T-cell (primary cell): ENCODE measurements at regions not wholly inside any gene's neighbourhood (a gene's known extent, or its start where the extent isn't known, plus 50 kb on each side); places are given as distances from the start of the nearest gene placed in this dataset.
"Not testable (repeated sequence)": the region's sequence is repeated elsewhere in the genome, so short reads cannot be mapped to it uniquely, and the experiment has no call there.

Experiments
- ATAC-seq, 4 experiments: fragments of 200-7000 bp in 3 of 4; fragments of 150-1000 bp in 1 of 4; cut with Tn5 transposase; replicated peaks in 1 of 4; 1 replicate in 3 of 4; 2 replicates in 1 of 4; pipeline ENCODE4 v1.10.0; 2021; ENCODE audit warnings: moderate library complexity in 3 of 4, mild to moderate bottlenecking in 2 of 4, moderate number of reproducible peaks in 1 of 4
- CTCF ChIA-PET, 2 donors: fragments of 300-600 bp; sonication (Branson Sonifier 250); formaldehyde crosslinking; loops; one replicate each; lab custom pipeline; 2022; ENCODE audit warnings: antibody characterized with exemption in 2 of 2; lab: Charles Lee
- POLR2A ChIA-PET, 2 donors: fragments of 300-600 bp; sonication (Branson Sonifier 250); formaldehyde crosslinking; loops; one replicate each; lab custom pipeline; 2022; ENCODE audit warnings: antibody characterized with exemption in 2 of 2; lab: Charles Lee
- DNase-seq, 35 experiments: peaks; one replicate each; pipeline versions ENCODE4 v3.0.0 to v3.0.0-alpha.2; 2013 to 2023
- H3K27ac ChIP-seq: one replicate; pipeline ENCODE4 v1.5.1; 2013; ENCODE audit warnings: low read length
- H3K27me3 ChIP-seq, 2 experiments: replicated peaks in 1 of 2; 1 replicate in 1 of 2; 2 replicates in 1 of 2; pipeline versions ENCODE4 v1.6.1 to v1.7.0; 2013; ENCODE audit warnings: low read length in 1 of 2, mixed read lengths in 1 of 2; ENCODE audit not compliant: control insufficient read depth in 2 of 2, insufficient read depth in 2 of 2; ENCODE audit errors: extremely low read depth in 1 of 2
- H3K36me3 ChIP-seq, 2 donors: 1 replicate in 1 of 2; 2 replicates in 1 of 2; pipeline versions ENCODE4 v1.6.1 to v1.7.0; 2013; ENCODE audit warnings: low read length in 1 of 2; ENCODE audit not compliant: control insufficient read depth in 2 of 2, insufficient read depth in 1 of 2; ENCODE audit errors: extremely low read depth in 1 of 2
- H3K4me1 ChIP-seq, 2 experiments: 1 replicate in 1 of 2; 2 replicates in 1 of 2; pipeline versions ENCODE4 v1.6.1 to v1.7.0; 2013; ENCODE audit warnings: low read length in 2 of 2, mixed read lengths in 1 of 2; ENCODE audit not compliant: insufficient read depth in 2 of 2, control insufficient read depth in 1 of 2; ENCODE audit errors: extremely low read depth in 1 of 2
- H3K4me3 ChIP-seq, 2 donors: 1 replicate in 1 of 2; 2 replicates in 1 of 2; pipeline versions ENCODE4 v1.5.1 to v1.7.0; 2013; ENCODE audit warnings: mild to moderate bottlenecking in 2 of 2, low read length in 1 of 2, moderate library complexity in 1 of 2; ENCODE audit not compliant: control insufficient read depth in 1 of 2; ENCODE audit errors: extremely low read depth in 1 of 2
- H3K9me3 ChIP-seq: 2 replicates; pipeline ENCODE4 v1.7.0; 2013
- H3K27ac Mint-ChIP-seq, 2 donors: one replicate each; pipeline ENCODE4 v1.8.0; 2020 to 2021; ENCODE audit warnings: mild to moderate bottlenecking in 2 of 2, mixed read lengths in 2 of 2
- H3K27me3 Mint-ChIP-seq, 2 donors: one replicate each; pipeline ENCODE4 v1.8.0; 2021 to 2022; ENCODE audit warnings: mixed read lengths in 2 of 2
- H3K36me3 Mint-ChIP-seq: one replicate; pipeline ENCODE4 v1.8.0; 2021; ENCODE audit warnings: mixed read lengths
- H3K4me1 Mint-ChIP-seq, 3 donors: one replicate each; pipeline ENCODE4 v1.8.0; 2020 to 2022; ENCODE audit warnings: mixed read lengths in 3 of 3, mild to moderate bottlenecking in 1 of 3
- H3K4me3 Mint-ChIP-seq, 3 donors: one replicate each; pipeline ENCODE4 v1.8.0; 2020 to 2022; ENCODE audit warnings: mild to moderate bottlenecking in 3 of 3, mixed read lengths in 3 of 3, moderate library complexity in 3 of 3
- H3K9me3 Mint-ChIP-seq, 3 donors: one replicate each; pipeline ENCODE4 v1.8.0; 2020 to 2022; ENCODE audit warnings: mixed read lengths in 3 of 3
- WGBS: methylation state at CpG from one replicate; pipeline ENCODE4 v1.1.5; 2013; ENCODE audit warnings: missing lambda C conversion rate; ENCODE audit not compliant: insufficient coverage; 5-methylcytosine and 5-hydroxymethylcytosine counted together

GRCh38 chr21:20236649-20237048 lies 761.6 kb upstream of the NCAM2 start:
- H3K36me3 Mint-ChIP-seq, H3K4me3 ChIP-seq, ATAC-seq, H3K27ac Mint-ChIP-seq, H3K27ac ChIP-seq, CTCF ChIA-PET, H3K36me3 ChIP-seq, H3K9me3 ChIP-seq, H3K4me1 ChIP-seq, POLR2A ChIA-PET, H3K4me1 Mint-ChIP-seq, DNase-seq, H3K27me3 ChIP-seq, H3K4me3 Mint-ChIP-seq, H3K27me3 Mint-ChIP-seq: not testable (repeated sequence)
- peaks cover 7 to 24% (median 17%) of the 10 kb centered on the region in 3 donors for H3K9me3 Mint-ChIP-seq
- WGBS, result no CpG with 5 or more reads among the region's 1 CpG

DNA sequence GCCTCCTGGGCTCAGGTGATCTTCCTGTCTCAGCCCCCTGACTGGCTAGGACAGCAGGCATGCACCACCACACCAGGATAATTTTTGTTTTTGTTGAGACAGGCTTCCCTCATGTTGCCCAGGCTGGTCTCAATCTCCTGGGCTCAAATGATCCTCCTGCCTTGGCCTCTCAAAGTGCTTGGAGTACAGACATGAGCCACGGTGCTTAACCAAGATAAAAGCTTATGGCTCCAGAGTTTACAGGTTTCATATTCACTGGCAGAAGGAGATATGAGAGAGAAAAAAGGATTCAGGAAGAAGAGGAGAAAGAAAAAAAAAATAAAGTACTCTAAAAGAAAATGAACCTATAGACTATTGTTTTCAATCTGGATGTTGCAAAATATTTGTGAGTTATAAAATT lies 748.8 kb upstream of the NCAM2 start:
- no peak for DNase-seq
- Mint-ChIP-seq H3K4me3 (no peak overlapping the region), H3K36me3 (no peaks in the 10 kb centered on the region), H3K27ac (no peak overlapping the region), H3K9me3 (peaks cover 0 to 3% (median under 1%) of the 10 kb centered on the region in 3 donors), H3K4me1 (no peaks in the 10 kb centered on the region), H3K27me3 (no peaks in the 10 kb centered on the region)
- ChIA-PET POLR2A (no interaction called here), CTCF (no interaction called here)
- no peak overlapping the region for H3K27ac ChIP-seq
- no CpG with 5 or more reads among the region's 1 CpG for WGBS
- H3K9me3 ChIP-seq, result no peaks in the 10 kb centered on the region
- H3K36me3 ChIP-seq, result no peaks in the 10 kb centered on the region
- ATAC-seq, result no peak
- H3K4me3 ChIP-seq, result no peak overlapping the region
- no peaks in the 10 kb centered on the region for H3K4me1 ChIP-seq
- no peaks in the 10 kb centered on the region for H3K27me3 ChIP-seq

GRCh38 chr21:20250337-20250736 lies 747.9 kb upstream of the NCAM2 start:
- no peaks in the 10 kb centered on the region for H3K27me3 Mint-ChIP-seq
- WGBS, result no CpG with 5 or more reads among the region's 3 CpGs
- H3K4me3 Mint-ChIP-seq, result no peak overlapping the region
- H3K36me3 Mint-ChIP-seq, result no peaks in the 10 kb centered on the region
- H3K9me3 Mint-ChIP-seq, result peaks cover 0 to 3% (median 0%) of the 10 kb centered on the region in 3 donors
- DNase-seq, result no peak
- no peak for ATAC-seq
- ChIA-PET CTCF (interaction anchor here in 1 of 2 donors (0.7 kb wide), 1 partner anchor 75 kb away, joined by 4 read pairs; no protein-coding TSS in a partner anchor), POLR2A (no interaction called here)
- no peaks in the 10 kb centered on the region for H3K4me1 ChIP-seq
- H3K27ac ChIP-seq, result no peak overlapping the region
- H3K27me3 ChIP-seq, result no peaks in the 10 kb centered on the region
- H3K4me1 Mint-ChIP-seq, result no peaks in the 10 kb centered on the region
- H3K4me3 ChIP-seq, result no peak overlapping the region
- H3K27ac Mint-ChIP-seq, result no peak overlapping the region
- no peaks in the 10 kb centered on the region for H3K9me3 ChIP-seq
- no peaks in the 10 kb centered on the region for H3K36me3 ChIP-seq

- no peak overlapping the region for H3K27ac ChIP-seq
- no CpG with 5 or more reads among the region's 3 CpGs for WGBS
- no peak overlapping the region for H3K4me3 Mint-ChIP-seq
- no peaks in the 10 kb centered on the region for H3K4me1 ChIP-seq
- H3K4me1 Mint-ChIP-seq, result no peaks in the 10 kb centered on the region
- H3K27me3 ChIP-seq, result no peaks in the 10 kb centered on the region
- ATAC-seq, result no peak
- H3K36me3 ChIP-seq, result no peaks in the 10 kb centered on the region
- CTCF ChIA-PET, result no interaction called here
- H3K27ac Mint-ChIP-seq, result no peak overlapping the region
- no peak overlapping the region for H3K4me3 ChIP-seq
- peaks cover 0 to 2% (median 0%) of the 10 kb centered on the region in 3 donors for H3K9me3 Mint-ChIP-seq
- H3K27me3 Mint-ChIP-seq, result no peaks in the 10 kb centered on the region
- H3K9me3 ChIP-seq, result no peaks in the 10 kb centered on the region
- POLR2A ChIA-PET, result no interaction called here
- no peak for DNase-seq
- H3K36me3 Mint-ChIP-seq, result no peaks in the 10 kb centered on the region
These were observed 744.9 kb upstream of the NCAM2 start for GRCh38 chr21:20253261-20253660.

DNA sequence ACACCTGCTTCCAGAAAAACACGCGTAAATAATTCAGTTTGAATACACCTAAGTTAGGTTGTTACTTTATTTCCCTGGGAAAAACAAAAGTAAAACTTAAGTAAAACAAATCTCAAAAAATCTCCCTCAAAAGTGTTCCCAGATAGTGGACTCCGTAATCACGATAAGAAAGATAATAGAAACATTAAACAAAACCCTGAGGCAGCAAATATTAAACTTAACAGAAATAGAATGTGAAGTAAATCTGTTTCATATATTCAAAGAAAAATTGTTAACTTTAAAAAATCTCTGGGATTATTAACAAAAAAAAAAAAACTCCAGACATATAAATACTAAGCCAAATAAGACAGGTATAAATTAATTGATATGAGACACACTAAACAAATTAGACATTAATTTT lies 743.2 kb upstream of the NCAM2 start:
- H3K9me3 ChIP-seq, result no peaks in the 10 kb centered on the region
- no peaks in the 10 kb centered on the region for H3K36me3 ChIP-seq
- no peak overlapping the region for H3K27ac ChIP-seq
- POLR2A ChIA-PET, result no interaction called here
- CTCF ChIA-PET, result no interaction called here
- DNase-seq, result no peak
- no CpG with 5 or more reads among the region's 4 CpGs for WGBS
- H3K27me3 ChIP-seq, result no peaks in the 10 kb centered on the region
- ATAC-seq, result no peak
- Mint-ChIP-seq H3K36me3 (no peaks in the 10 kb centered on the region), H3K27me3 (no peaks in the 10 kb centered on the region), H3K27ac (no peak overlapping the region), H3K4me3 (no peak overlapping the region), H3K4me1 (no peaks in the 10 kb centered on the region), H3K9me3 (peaks cover 2 to 7% (median 5%) of the 10 kb centered on the region in 3 donors)
- no peaks in the 10 kb centered on the region for H3K4me1 ChIP-seq
- no peak overlapping the region for H3K4me3 ChIP-seq

DNA sequence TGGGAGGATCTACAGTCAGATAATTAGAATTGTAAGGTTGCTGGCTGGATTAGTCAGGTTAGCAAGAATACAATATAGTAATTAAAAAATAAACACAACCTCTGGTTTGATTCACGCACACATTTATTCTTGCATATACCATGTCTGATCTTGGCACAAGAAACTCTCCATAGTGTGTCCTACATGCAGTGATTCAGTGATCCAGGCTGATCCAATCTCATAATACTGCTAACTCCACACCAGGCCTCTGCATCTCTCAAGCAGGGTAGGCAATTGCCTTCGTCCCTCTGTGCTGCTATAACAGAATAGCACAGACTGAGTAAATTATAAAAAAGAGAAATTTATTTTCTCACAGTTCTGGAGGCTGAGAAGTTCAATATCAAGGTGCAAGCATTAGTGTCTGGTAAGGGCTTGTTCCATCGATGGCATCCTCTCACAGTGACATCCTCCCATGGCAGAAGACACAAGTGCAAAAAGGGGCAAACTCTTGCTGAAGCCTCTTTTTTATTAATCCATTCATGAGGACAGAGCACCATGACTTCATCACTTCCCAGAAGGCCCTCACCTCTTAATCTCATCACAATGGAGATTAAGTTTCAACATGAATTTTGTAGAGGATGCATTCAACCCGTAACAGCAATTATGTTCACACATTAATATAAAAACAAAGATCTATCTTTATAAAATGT lies 741.0 kb upstream of the NCAM2 start:
- DNase-seq (no peak), ATAC-seq (no peak)
- H3K4me3 Mint-ChIP-seq, result no peak overlapping the region
- H3K4me1 ChIP-seq, result no peaks in the 10 kb centered on the region
- H3K4me3 ChIP-seq, result no peak overlapping the region
- CTCF ChIA-PET, result no interaction called here
- 29% methylated on average over 1 of the region's 4 CpGs for WGBS
- H3K36me3 ChIP-seq, result no peaks in the 10 kb centered on the region
- no peaks in the 10 kb centered on the region for H3K9me3 ChIP-seq
- H3K9me3 Mint-ChIP-seq, result peaks cover 1 to 20% (median 5%) of the 10 kb centered on the region in 3 donors
- no peak overlapping the region for H3K27ac ChIP-seq
- H3K36me3 Mint-ChIP-seq, result no peaks in the 10 kb centered on the region
- POLR2A ChIA-PET, result no interaction called here
- no peak overlapping the region for H3K27ac Mint-ChIP-seq
- H3K27me3 Mint-ChIP-seq, result no peaks in the 10 kb centered on the region
- no peaks in the 10 kb centered on the region for H3K4me1 Mint-ChIP-seq
- no peaks in the 10 kb centered on the region for H3K27me3 ChIP-seq

DNA sequence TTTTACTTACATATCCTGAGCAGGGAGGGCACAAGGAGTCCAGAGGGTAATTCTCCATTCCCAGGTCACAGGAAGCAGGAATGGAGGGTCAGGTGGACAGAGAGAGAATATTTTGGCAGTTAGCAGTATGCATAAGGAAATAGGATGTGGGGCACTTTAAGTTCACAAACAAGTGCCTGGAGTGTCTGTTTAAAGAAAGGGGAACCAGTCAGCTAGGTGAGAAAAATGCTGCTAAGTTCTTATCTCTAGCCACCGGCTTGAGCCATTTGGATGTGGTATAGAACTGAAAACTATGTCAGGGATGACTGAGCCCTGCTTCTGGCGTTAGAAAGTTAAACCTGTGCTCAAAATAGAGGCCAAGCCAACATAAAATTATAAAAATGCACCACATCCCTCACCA lies 739.7 kb upstream of the NCAM2 start:
- ATAC-seq (no peak), DNase-seq (no peak)
- no peaks in the 10 kb centered on the region for H3K36me3 ChIP-seq
- WGBS, result 0% methylated on average over 1 of the region's 2 CpGs
- ChIA-PET POLR2A (no interaction called here), CTCF (no interaction called here)
- no peaks in the 10 kb centered on the region for H3K4me1 ChIP-seq
- Mint-ChIP-seq H3K27me3 (no peaks in the 10 kb centered on the region), H3K9me3 (peaks cover 0 to 20% (median 5%) of the 10 kb centered on the region in 3 donors), H3K4me3 (no peak overlapping the region), H3K36me3 (no peaks in the 10 kb centered on the region), H3K27ac (no peak overlapping the region), H3K4me1 (no peaks in the 10 kb centered on the region)
- no peaks in the 10 kb centered on the region for H3K27me3 ChIP-seq
- H3K9me3 ChIP-seq, result no peaks in the 10 kb centered on the region
- H3K4me3 ChIP-seq, result no peak overlapping the region
- H3K27ac ChIP-seq, result no peak overlapping the region
